GM12873 (cell line): ENCODE measurements at regions not wholly inside any gene's neighbourhood (a gene's known extent, or its start where the extent isn't known, plus 50 kb on each side); places are given as distances from the start of the nearest gene placed in this dataset.

Experiments
- CTCF ChIP-seq: IDR thresholded peaks from 2 replicates; pipeline ENCODE4 v1.5.1; 2012; ENCODE audit warnings: low read depth, mild to moderate bottlenecking, moderate library complexity, low read length, control low read depth; ENCODE audit not compliant: insufficient read depth; ENCODE audit errors: missing control alignments

GRCh38 chr1:221016751-221017150, 137.5 kb downstream of the HLX start:
- TF ChIP-seq CTCF: no peak

GRCh38 chr1:221018414-221018813, 139.2 kb downstream of the HLX start:
- TF ChIP-seq CTCF: no peak

- no peak for TF ChIP-seq CTCF
Observed at GRCh38 chr1:221022331-221022730, 143.1 kb downstream of the HLX start.

- TF ChIP-seq CTCF: no peak
Observed at GRCh38 chr1:221023482-221023881, 144.2 kb downstream of the HLX start.

- no peak for TF ChIP-seq CTCF
Observed at GRCh38 chr1:221025501-221025900, 146.3 kb downstream of the HLX start.

- TF ChIP-seq CTCF: no peak
Observed at GRCh38 chr1:221025956-221026355, 146.7 kb downstream of the HLX start.

- no peak for TF ChIP-seq CTCF
Observed at GRCh38 chr1:221029981-221030649, 150.9 kb downstream of the HLX start.

- TF ChIP-seq CTCF: no peak
Observed at GRCh38 chr1:221030990-221031389, 151.7 kb downstream of the HLX start.
